OCI-LY3 (cell line): ENCODE measurements at regions not wholly inside any gene's neighbourhood (a gene's known extent, or its start where the extent isn't known, plus 50 kb on each side); places are given as distances from the start of the nearest gene placed in this dataset.

ENCODE experiments used
- CTCF ChIP-seq: fragments of 200-600, 300-600 bp; sonication (generic); IDR thresholded peaks from 2 replicates; pipeline ENCODE4 v1.5.1; 2014; ENCODE audit warnings: antibody characterized with exemption, low read length, low read depth
- EZH2phosphoT487 ChIP-seq: fragments of 200-600 bp; shearing (Covaris generic); IDR thresholded peaks from 2 replicates; pipeline ENCODE4 v1.6.1; 2018; ENCODE audit warnings: antibody characterized with exemption, mixed run types, low read depth

DNA sequence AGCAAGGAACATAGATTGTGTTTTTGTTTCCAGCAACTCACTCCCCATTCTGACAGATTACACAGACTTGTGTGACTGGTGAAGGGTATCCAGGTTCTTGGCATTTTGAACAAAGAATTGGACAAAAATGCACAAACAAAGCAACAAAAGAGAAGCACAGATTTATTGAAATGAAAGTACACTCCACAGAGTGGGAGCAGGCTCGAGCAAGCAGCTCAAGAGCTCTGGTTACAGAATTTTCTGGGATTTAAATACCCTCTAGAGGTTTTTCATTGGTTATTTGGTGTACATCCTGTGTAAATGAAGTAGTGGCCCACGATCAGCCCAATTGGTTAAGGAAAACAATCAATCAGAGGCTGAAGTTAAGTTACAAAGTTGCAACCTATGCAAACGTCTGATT is 155.0 kb upstream of the JADE1 start:
- TF ChIP-seq CTCF: no peak
- no peak for TF ChIP-seq EZH2phosphoT487
